B cell (primary cell): ENCODE measurements at regions not wholly inside any gene's neighbourhood (a gene's known extent, or its start where the extent isn't known, plus 50 kb on each side); places are given as distances from the start of the nearest gene placed in this dataset.
A peak's percentile ranks its signal among the peaks of the same experiment; 100 is the strongest.

Experiments
- ATAC-seq: fragments of 200-7000 bp; cut with Tn5 transposase; one replicate; pipeline ENCODE4 v1.10.0; 2021; ENCODE audit warnings: low read depth, mild to moderate bottlenecking, moderate number of reproducible peaks, moderate library complexity
- CTCF ChIA-PET: fragments of 350-600 bp; sonication (Branson Sonifier 250); formaldehyde crosslinking; loops from one replicate; lab custom pipeline; 2021; ENCODE audit warnings: antibody characterized with exemption, inconsistent platforms; lab: Charles Lee
- POLR2A ChIA-PET: fragments of 350-600 bp; sonication (Branson Sonifier 250); formaldehyde crosslinking; loops from one replicate; lab custom pipeline; 2021; ENCODE audit warnings: antibody characterized with exemption; lab: Charles Lee
- DNase-seq: peaks from one replicate; pipeline ENCODE4 v3.0.0; 2013
- H2AFZ ChIP-seq: 2 replicates; pipeline ENCODE4 v1.6.1; 2012; ENCODE audit warnings: mild to moderate bottlenecking, low read depth, low read length; ENCODE audit not compliant: insufficient read depth, poor library complexity, severe bottlenecking
- H3K27ac ChIP-seq, 2 donors: 1 replicate in 1 of 2; 2 replicates in 1 of 2; pipeline ENCODE4 v1.5.1; 2012 to 2013; ENCODE audit warnings: low read length in 2 of 2, mild to moderate bottlenecking in 2 of 2, moderate library complexity in 1 of 2
- H3K27me3 ChIP-seq, 4 experiments: fragments of 200-600 bp in 1 of 4; sonication (generic) in 1 of 4; replicated peaks in 1 of 4; 1 replicate in 2 of 4; 2 replicates in 2 of 4; pipeline versions ENCODE4 v1.6.1 to v1.7.0; 2013 to 2016; ENCODE audit warnings: low read length in 3 of 4, mild to moderate bottlenecking in 2 of 4, mixed read lengths in 1 of 4, moderate library complexity in 1 of 4; ENCODE audit not compliant: insufficient read depth in 4 of 4, control insufficient read depth in 3 of 4; ENCODE audit errors: control extremely low read depth in 1 of 4
- H3K36me3 ChIP-seq, 2 experiments: replicated peaks in 1 of 2; 1 replicate in 1 of 2; 2 replicates in 1 of 2; pipeline versions ENCODE4 v1.6.1 to v1.7.1; 2013; ENCODE audit warnings: low read length in 1 of 2; ENCODE audit not compliant: insufficient read depth in 2 of 2, control insufficient read depth in 1 of 2; ENCODE audit errors: control extremely low read depth in 1 of 2, extremely low read depth in 1 of 2
- H3K4me1 ChIP-seq, 2 donors: fragments of 200-600 bp in 1 of 2; sonication (generic) in 1 of 2; 1 replicate in 1 of 2; 2 replicates in 1 of 2; pipeline versions ENCODE4 v1.5.1 to v1.6.1; 2013 to 2017; ENCODE audit warnings: low read length in 2 of 2; ENCODE audit not compliant: control insufficient read depth in 2 of 2, insufficient read depth in 2 of 2
- H3K4me2 ChIP-seq: replicated peaks from 2 replicates; pipeline ENCODE3; 2012; ENCODE audit warnings: mild to moderate bottlenecking, low read depth, low read length; ENCODE audit not compliant: poor library complexity, severe bottlenecking
- H3K4me3 ChIP-seq, 5 experiments: fragments of 200-600 bp in 1 of 5; sonication (generic) in 1 of 5; 1 replicate in 3 of 5; 2 replicates in 2 of 5; pipeline versions ENCODE4 v1.5.1 to v1.7.0; 2011 to 2016; ENCODE audit warnings: low read length in 4 of 5, mild to moderate bottlenecking in 4 of 5, low read depth in 2 of 5, control low read depth in 1 of 5, moderate library complexity in 1 of 5; ENCODE audit not compliant: insufficient read depth in 1 of 5; ENCODE audit errors: control extremely low read depth in 1 of 5, extremely low read depth in 1 of 5
- H3K79me2 ChIP-seq: fragments of 200-600 bp; sonication (generic); one replicate; pipeline ENCODE4 v1.6.0; 2016; ENCODE audit warnings: low read length; ENCODE audit not compliant: control insufficient read depth, insufficient read depth
- H3K9ac ChIP-seq: fragments of 200-600 bp; sonication (generic); 2 replicates; pipeline ENCODE4 v1.6.1; 2017; ENCODE audit warnings: mild to moderate bottlenecking, low read length, moderate library complexity
- H3K9me3 ChIP-seq, 3 donors: one replicate each; pipeline versions ENCODE4 v1.6.1 to v1.7.1; 2013; ENCODE audit warnings: low read length in 2 of 3; ENCODE audit not compliant: control insufficient read depth in 2 of 3, insufficient read depth in 1 of 3; ENCODE audit errors: control extremely low read depth in 1 of 3
- H4K20me1 ChIP-seq: 2 replicates; pipeline ENCODE4 v1.6.0; 2012; ENCODE audit warnings: mild to moderate bottlenecking, low read length; ENCODE audit not compliant: insufficient read depth, control insufficient read depth, poor library complexity, severe bottlenecking
- H3K27ac Mint-ChIP-seq: one replicate; pipeline ENCODE4 v1.8.0; 2021; ENCODE audit warnings: mixed read lengths
- H3K27me3 Mint-ChIP-seq: one replicate; pipeline ENCODE4 v1.8.0; 2021; ENCODE audit warnings: mixed read lengths
- H3K4me1 Mint-ChIP-seq: one replicate; pipeline ENCODE4 v1.8.0; 2021; ENCODE audit warnings: mixed read lengths
- H3K4me3 Mint-ChIP-seq: one replicate; pipeline ENCODE4 v1.8.0; 2021; ENCODE audit warnings: mixed read lengths
- H3K9me3 Mint-ChIP-seq: one replicate; pipeline ENCODE4 v1.8.0; 2022; ENCODE audit warnings: mixed read lengths; ENCODE audit not compliant: insufficient read depth
- CTCF ChIP-seq: fragments of 200-600 bp; IDR thresholded peaks from one replicate; pipeline ENCODE4 v1.8.0; 2022; ENCODE audit warnings: antibody characterized with exemption, mild to moderate bottlenecking
- EZH2 ChIP-seq: IDR thresholded peaks from 2 replicates; pipeline ENCODE4 v1.6.1; 2012; ENCODE audit warnings: borderline replicate concordance, low read depth, mild to moderate bottlenecking, moderate library complexity, low read length; ENCODE audit not compliant: insufficient read depth, poor library complexity, severe bottlenecking
- WGBS: methylation state at CpG from one replicate; pipeline ENCODE4 v1.1.5; 2013; ENCODE audit warnings: missing lambda C conversion rate; ENCODE audit not compliant: insufficient coverage; 5-methylcytosine and 5-hydroxymethylcytosine counted together
- intact Hi-C: fragments of 100-400 bp; cut with micrococcal nuclease; formaldehyde crosslinking; loops from one replicate; pipeline ENCODE4 v1.10.0; 2022

GRCh38 chr2:7424481-7424880, 507.3 kb downstream of the RNF144A start:
- H3K9me3 Mint-ChIP-seq: no peaks in the 10 kb centered on the region
- Histone ChIP-seq H3K36me3 (no peaks in the 10 kb centered on the region), H3K27me3 (peaks cover 0 to 35% (median 6%) of the 10 kb centered on the region in 4 experiments), H3K4me1 (peaks cover 0 to 1% of the 10 kb centered on the region in 2 donors), H3K9me3 (no peaks in the 10 kb centered on the region), H3K4me3 (no peak overlapping the region), H3K4me2 (no peak overlapping the region), H2AFZ (no peak overlapping the region), H3K27ac (no peak overlapping the region), H4K20me1 (no peaks in the 10 kb centered on the region), H3K79me2 (no peaks in the 10 kb centered on the region), H3K9ac (no peak overlapping the region)
- ChIA-PET CTCF (interaction anchor here (1.3 kb wide), 1 partner anchor 1260 kb away, joined by 4 read pairs; no protein-coding TSS in a partner anchor), POLR2A (no interaction called here)
- no peak for ATAC-seq
- intact Hi-C loops: no loop called here
- peaks cover 3% of the 10 kb centered on the region for H3K4me1 Mint-ChIP-seq
- TF ChIP-seq CTCF (no peak), EZH2 (no peak)
- no peak overlapping the region for H3K4me3 Mint-ChIP-seq
- no peak overlapping the region for H3K27ac Mint-ChIP-seq
- WGBS: 100% methylated on average over 3 of the region's 4 CpGs
- DNase-seq: no peak
- peaks cover 63% of the 10 kb centered on the region for H3K27me3 Mint-ChIP-seq

- Histone ChIP-seq H3K4me1 (peaks cover 11 to 14% of the 10 kb centered on the region in 2 donors), H2AFZ (no peak overlapping the region), H3K9me3 (no peaks in the 10 kb centered on the region), H4K20me1 (no peaks in the 10 kb centered on the region), H3K9ac (no peak overlapping the region), H3K27ac (no peak overlapping the region), H3K4me3 (no peak overlapping the region), H3K27me3 (peaks cover 0 to 43% (median 11%) of the 10 kb centered on the region in 4 experiments), H3K4me2 (no peak overlapping the region), H3K36me3 (no peaks in the 10 kb centered on the region), H3K79me2 (no peaks in the 10 kb centered on the region)
- ChIA-PET POLR2A (no interaction called here), CTCF (interaction anchor here (0.6 to 4.1 kb wide), 23 partner anchors 9 to 1290 kb away, joined by 3 to 23 read pairs (median 3); partner anchors contain the start of gene ID2)
- H3K27ac Mint-ChIP-seq: no peak overlapping the region
- 53% methylated on average over 8 of the region's 8 CpGs for WGBS
- H3K4me1 Mint-ChIP-seq: peaks cover 7% of the 10 kb centered on the region
- H3K27me3 Mint-ChIP-seq: peaks cover 57% of the 10 kb centered on the region
- H3K4me3 Mint-ChIP-seq: no peak overlapping the region
- H3K9me3 Mint-ChIP-seq: no peaks in the 10 kb centered on the region
- ATAC-seq: peak; percentile 31
- peak; percentile 73 for DNase-seq
- TF ChIP-seq EZH2: no peak
- peak; percentile 81 for TF ChIP-seq CTCF
- intact Hi-C loops: loop anchor here (5.0 kb wide), 2 partner anchors 230 to 330 kb away; no protein-coding TSS in a partner anchor
These were observed 510.3 kb downstream of the RNF144A start for GRCh38 chr2:7427293-7428060.
